Urinary bladder (tissue), 3 donors: ENCODE measurements at regions not wholly inside any gene's neighbourhood (a gene's known extent, or its start where the extent isn't known, plus 50 kb on each side); places are given as distances from the start of the nearest gene placed in this dataset.
"Not testable (repeated sequence)": the region's sequence is repeated elsewhere in the genome, so short reads cannot be mapped to it uniquely, and the experiment has no call there.

ENCODE experiments used
- DNase-seq: peaks from one replicate; pipeline ENCODE4 v3.0.0-alpha.2; 2015; ENCODE audit errors: extremely low spot score
- H3K27ac ChIP-seq: one replicate; pipeline ENCODE4 v1.5.1; 2013; ENCODE audit warnings: low read depth, mild to moderate bottlenecking, moderate library complexity
- H3K36me3 ChIP-seq: one replicate; pipeline ENCODE4 v1.6.1; 2013; ENCODE audit warnings: mild to moderate bottlenecking, moderate library complexity; ENCODE audit not compliant: insufficient read depth
- H3K4me1 ChIP-seq: one replicate; pipeline ENCODE4 v1.6.1; 2013; ENCODE audit warnings: mild to moderate bottlenecking, moderate library complexity; ENCODE audit not compliant: insufficient read depth
- H3K4me3 ChIP-seq: one replicate; pipeline ENCODE4 v1.5.1; 2013; ENCODE audit warnings: low read depth, low read length
- WGBS: extraction: QIAGEN DNeasy Blood & Tissue Kit; methylation state at CpG from one replicate; pipeline ENCODE4 v1.1.7; 2013; 5-methylcytosine and 5-hydroxymethylcytosine counted together
- donor health status: healthy with polysubstance abuse.
- donor health status: healthy.

- 77% methylated on average over 4 of the region's 4 CpGs for WGBS
- H3K4me1 ChIP-seq: no peaks in the 10 kb centered on the region
- H3K36me3 ChIP-seq: no peaks in the 10 kb centered on the region
- DNase-seq: no peak
- H3K27ac ChIP-seq: no peak overlapping the region
- no peak overlapping the region for H3K4me3 ChIP-seq
These were observed 532.4 kb upstream of the ITGA1 start for GRCh38 chr5:52255308-52255707.

GRCh38 chr5:52262844-52263243, 524.9 kb upstream of the ITGA1 start:
- H3K4me3 ChIP-seq: no peak overlapping the region
- 62% methylated on average over 3 of the region's 3 CpGs for WGBS
- H3K4me1 ChIP-seq: no peaks in the 10 kb centered on the region
- no peak overlapping the region for H3K27ac ChIP-seq
- no peaks in the 10 kb centered on the region for H3K36me3 ChIP-seq
- DNase-seq: no peak

- Histone ChIP-seq H3K4me1 (no peaks in the 10 kb centered on the region), H3K27ac (no peak overlapping the region), H3K36me3 (no peaks in the 10 kb centered on the region), H3K4me3 (no peak overlapping the region)
- WGBS: 48% methylated on average over 1 of the region's 1 CpG
- DNase-seq: no peak
These were observed 518.3 kb upstream of the ITGA1 start for GRCh38 chr5:52269401-52269800.

- H3K4me3 ChIP-seq: no peak overlapping the region
- no peaks in the 10 kb centered on the region for H3K4me1 ChIP-seq
- DNase-seq: no peak
- no peak overlapping the region for H3K27ac ChIP-seq
- WGBS: 55% methylated on average over 4 of the region's 4 CpGs
- H3K36me3 ChIP-seq: no peaks in the 10 kb centered on the region
These were observed 517.9 kb upstream of the ITGA1 start for GRCh38 chr5:52269859-52270258.

- DNase-seq: no peak
- H3K27ac ChIP-seq: no peak overlapping the region
- no peaks in the 10 kb centered on the region for H3K4me1 ChIP-seq
- no peak overlapping the region for H3K4me3 ChIP-seq
- H3K36me3 ChIP-seq: no peaks in the 10 kb centered on the region
These were observed 512.1 kb upstream of the ITGA1 start for GRCh38 chr5:52275639-52276038.

- WGBS: 91% methylated on average over 2 of the region's 2 CpGs
- Histone ChIP-seq H3K27ac (no peak overlapping the region), H3K4me1 (no peaks in the 10 kb centered on the region), H3K4me3 (no peak overlapping the region), H3K36me3 (no peaks in the 10 kb centered on the region)
- DNase-seq: no peak
These were observed 510.6 kb upstream of the ITGA1 start for GRCh38 chr5:52277101-52277500.

GRCh38 chr5:52282647-52283046, 505.1 kb upstream of the ITGA1 start:
- Histone ChIP-seq H3K27ac (no peak overlapping the region), H3K4me3 (no peak overlapping the region), H3K36me3 (no peaks in the 10 kb centered on the region), H3K4me1 (no peaks in the 10 kb centered on the region)
- DNase-seq: no peak

- H3K4me3 ChIP-seq: no peak overlapping the region
- H3K36me3 ChIP-seq: no peaks in the 10 kb centered on the region
- no peak for DNase-seq
- H3K4me1 ChIP-seq: no peaks in the 10 kb centered on the region
- 71% methylated on average over 1 of the region's 1 CpG for WGBS
- H3K27ac ChIP-seq: no peak overlapping the region
These were observed 504.5 kb upstream of the ITGA1 start for GRCh38 chr5:52283221-52283620.

- Histone ChIP-seq H3K4me3 (no peak overlapping the region), H3K27ac (no peak overlapping the region), H3K4me1 (no peaks in the 10 kb centered on the region), H3K36me3 (no peaks in the 10 kb centered on the region)
- no peak for DNase-seq
- WGBS: 63% methylated on average over 2 of the region's 2 CpGs
These were observed 486.9 kb upstream of the ITGA1 start for GRCh38 chr5:52300703-52301372.

GRCh38 chr5:52304816-52305215, 482.9 kb upstream of the ITGA1 start:
- WGBS: 82% methylated on average over 9 of the region's 9 CpGs
- not testable (repeated sequence) for DNase-seq, H3K4me1 ChIP-seq, H3K36me3 ChIP-seq, H3K4me3 ChIP-seq, H3K27ac ChIP-seq

- H3K4me1 ChIP-seq: no peaks in the 10 kb centered on the region
- no peak for DNase-seq
- no peak overlapping the region for H3K27ac ChIP-seq
- H3K36me3 ChIP-seq: no peaks in the 10 kb centered on the region
- no peak overlapping the region for H3K4me3 ChIP-seq
These were observed 459.4 kb upstream of the ITGA1 start for GRCh38 chr5:52328220-52328806.

- Histone ChIP-seq H3K36me3 (no peaks in the 10 kb centered on the region), H3K4me1 (no peaks in the 10 kb centered on the region), H3K4me3 (no peak overlapping the region), H3K27ac (no peak overlapping the region)
- DNase-seq: no peak
- whole genome bisulfite sequencing: 96% methylated on average over 1 of the region's 1 CpG
These were observed 456.0 kb upstream of the ITGA1 start for GRCh38 chr5:52331725-52332124.

GRCh38 chr5:52334367-52334766, 453.3 kb upstream of the ITGA1 start:
- no peaks in the 10 kb centered on the region for H3K36me3 ChIP-seq

GRCh38 chr5:52339285-52339684, 448.4 kb upstream of the ITGA1 start:
- Histone ChIP-seq H3K4me1 (no peaks in the 10 kb centered on the region), H3K4me3 (no peak overlapping the region), H3K27ac (no peak overlapping the region), H3K36me3 (no peaks in the 10 kb centered on the region)
- 84% methylated on average over 3 of the region's 3 CpGs for WGBS
- no peak for DNase-seq

More at GRCh38 chr5:52334367-52334766, 453.3 kb upstream of the ITGA1 start:
- WGBS: 13% methylated on average over 5 of the region's 5 CpGs
- Histone ChIP-seq H3K4me1 (no peaks in the 10 kb centered on the region), H3K27ac (no peak overlapping the region), H3K4me3 (no peak overlapping the region)
- DNase-seq: no peak

- no peak overlapping the region for H3K4me3 ChIP-seq
- H3K36me3 ChIP-seq: no peaks in the 10 kb centered on the region
- H3K27ac ChIP-seq: no peak overlapping the region
- no peak for DNase-seq
- no peaks in the 10 kb centered on the region for H3K4me1 ChIP-seq
These were observed 445.4 kb upstream of the ITGA1 start for GRCh38 chr5:52342361-52342760.
